ENCODE measurements at regions not wholly inside any gene's neighbourhood (a gene's known extent, or its start where the extent isn't known, plus 50 kb on each side); places are given as distances from the start of the nearest gene placed in this dataset.
"Not testable (repeated sequence)": the region's sequence is repeated elsewhere in the genome, so short reads cannot be mapped to it uniquely, and the experiment has no call there.

DNA sequence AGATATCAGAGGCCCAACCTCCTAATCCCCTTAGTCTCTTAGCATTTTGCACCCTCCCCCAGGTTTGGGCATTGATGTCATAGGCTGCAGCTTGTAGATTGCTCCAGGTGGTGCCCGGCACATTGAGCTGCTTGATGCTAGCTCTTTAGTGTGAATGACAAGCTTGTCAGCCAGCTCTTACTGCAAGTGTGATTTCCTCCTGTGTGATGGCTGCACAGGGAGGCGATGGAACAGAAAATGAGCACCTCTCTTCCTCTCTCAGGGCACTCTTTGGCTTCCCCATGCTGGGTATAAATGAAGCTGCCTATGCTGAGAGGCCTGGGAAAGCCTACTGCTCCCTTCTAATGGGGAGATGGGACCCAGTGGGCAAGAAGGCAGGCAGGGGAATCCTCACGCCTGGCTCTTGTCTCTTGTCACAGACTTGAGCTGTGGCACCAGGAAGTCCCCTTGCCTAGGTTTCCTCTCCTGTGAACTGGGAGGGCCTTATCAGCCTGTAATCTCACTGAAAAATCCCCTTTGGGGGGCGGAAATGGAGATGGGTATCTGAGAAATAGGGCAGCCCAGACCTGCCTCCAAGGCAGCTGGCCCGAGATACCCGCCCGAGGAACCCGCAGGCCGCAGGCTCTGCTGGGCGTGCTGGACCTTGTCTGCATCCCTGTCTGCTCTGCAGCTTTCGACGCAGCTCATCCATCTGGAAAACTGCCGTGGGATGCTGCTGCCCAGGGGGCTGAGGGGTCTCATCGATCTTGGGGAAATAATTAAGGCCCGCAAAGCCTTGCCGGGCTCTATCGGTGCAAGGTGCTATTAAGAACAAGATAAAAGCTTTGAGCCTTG, 163.5 kb upstream of the CXCR4 start:
- Histone ChIP-seq H3K9me3 (ENCODE audit: control insufficient read depth, low read length) (no peaks in the 10 kb centered on the region), H3K27me3 (ENCODE audit: control insufficient read depth, insufficient read depth) (no peaks in the 10 kb centered on the region), H3K27ac (ENCODE audit: low read length) (no peak overlapping the region), H3K4me1 (ENCODE audit: control insufficient read depth, insufficient read depth, low read length) (no peaks in the 10 kb centered on the region), H3K4me3 (ENCODE audit: low read length) (no peak overlapping the region)
- no peak for ATAC-seq
- no peak for DNase-seq
- intact Hi-C loops (cut with DNase I), result no loop called here
- WGBS, result 67% methylated on average over 17 of the region's 17 CpGs

- H3K27ac ChIP-seq (ENCODE audit: low read length), result not testable (repeated sequence)
- WGBS, result 47% methylated on average over 4 of the region's 4 CpGs
These were observed 148.4 kb upstream of the CXCR4 start for GRCh38 chr2:136266346-136266745.

GRCh38 chr2:136259551-136259950, 141.6 kb upstream of the CXCR4 start:
- ATAC-seq (no peak), DNase-seq (no peak)
- no peak overlapping the region for H3K27ac ChIP-seq (ENCODE audit: low read length)
- intact Hi-C loops (cut with DNase I), result no loop called here
- H3K4me1 ChIP-seq (ENCODE audit: control insufficient read depth, insufficient read depth, low read length), result no peaks in the 10 kb centered on the region
- no peaks in the 10 kb centered on the region for H3K27me3 ChIP-seq (ENCODE audit: control insufficient read depth, insufficient read depth)
- WGBS, result 91% methylated on average over 3 of the region's 3 CpGs
- H3K9me3 ChIP-seq (ENCODE audit: control insufficient read depth, low read length), result no peaks in the 10 kb centered on the region
- H3K4me3 ChIP-seq (ENCODE audit: low read length), result no peak overlapping the region

More at GRCh38 chr2:136266346-136266745, 148.4 kb upstream of the CXCR4 start:
- H3K27me3 ChIP-seq (ENCODE audit: control insufficient read depth, insufficient read depth); H3K4me1 ChIP-seq (ENCODE audit: control insufficient read depth, insufficient read depth, low read length); ATAC-seq; DNase-seq; H3K4me3 ChIP-seq (ENCODE audit: low read length); intact Hi-C loops (cut with DNase I); H3K9me3 ChIP-seq (ENCODE audit: control insufficient read depth, low read length): not testable (repeated sequence)

DNA sequence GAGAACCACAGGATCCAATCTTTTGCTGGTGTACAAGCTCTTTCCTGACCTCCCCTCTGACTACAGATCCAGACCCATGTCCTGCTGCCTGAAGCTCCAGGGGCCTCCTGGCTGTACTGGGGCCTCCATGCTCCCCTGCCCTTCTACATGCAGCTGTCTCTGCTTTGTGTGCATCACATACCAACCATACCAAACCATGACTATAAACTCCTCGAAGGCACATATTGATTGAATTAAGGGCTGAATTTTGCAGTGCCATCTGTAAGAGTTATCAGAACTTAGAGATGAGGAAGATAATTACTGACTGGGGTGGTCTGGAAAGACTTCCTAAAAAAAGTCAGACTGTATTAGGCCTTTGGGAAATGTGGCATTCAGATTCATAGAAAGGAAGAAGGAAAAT, 139.9 kb upstream of the CXCR4 start:
- Histone ChIP-seq H3K27me3 (ENCODE audit: control insufficient read depth, insufficient read depth) (no peaks in the 10 kb centered on the region), H3K4me3 (ENCODE audit: low read length) (no peak overlapping the region), H3K4me1 (ENCODE audit: control insufficient read depth, insufficient read depth, low read length) (no peaks in the 10 kb centered on the region), H3K9me3 (ENCODE audit: control insufficient read depth, low read length) (no peaks in the 10 kb centered on the region), H3K27ac (ENCODE audit: low read length) (no peak overlapping the region)
- ATAC-seq (no peak), DNase-seq (no peak)
- intact Hi-C loops (cut with DNase I), result no loop called here
- 67% methylated on average over 1 of the region's 1 CpG for WGBS

GRCh38 chr2:136255648-136256461, 137.9 kb upstream of the CXCR4 start:
- no peak for ATAC-seq
- H3K27ac ChIP-seq (ENCODE audit: low read length), result no peak overlapping the region
- 69% methylated on average over 9 of the region's 9 CpGs for WGBS

GRCh38 chr2:136255127-136255526, 137.2 kb upstream of the CXCR4 start:
- DNase-seq (no peak), ATAC-seq (no peak)
- Histone ChIP-seq H3K4me3 (ENCODE audit: low read length) (no peak overlapping the region), H3K27me3 (ENCODE audit: control insufficient read depth, insufficient read depth) (no peaks in the 10 kb centered on the region), H3K9me3 (ENCODE audit: control insufficient read depth, low read length) (no peaks in the 10 kb centered on the region), H3K27ac (ENCODE audit: low read length) (no peak overlapping the region), H3K4me1 (ENCODE audit: control insufficient read depth, insufficient read depth, low read length) (no peaks in the 10 kb centered on the region)
- WGBS, result 90% methylated on average over 3 of the region's 3 CpGs
- intact Hi-C loops (cut with DNase I), result no loop called here

More at GRCh38 chr2:136255648-136256461, 137.9 kb upstream of the CXCR4 start:
- no peaks in the 10 kb centered on the region for H3K27me3 ChIP-seq (ENCODE audit: control insufficient read depth, insufficient read depth)
- no peaks in the 10 kb centered on the region for H3K4me1 ChIP-seq (ENCODE audit: control insufficient read depth, insufficient read depth, low read length)
- no peak for DNase-seq
- no peak overlapping the region for H3K4me3 ChIP-seq (ENCODE audit: low read length)
- no peaks in the 10 kb centered on the region for H3K9me3 ChIP-seq (ENCODE audit: control insufficient read depth, low read length)
- intact Hi-C loops (cut with DNase I), result no loop called here

DNA sequence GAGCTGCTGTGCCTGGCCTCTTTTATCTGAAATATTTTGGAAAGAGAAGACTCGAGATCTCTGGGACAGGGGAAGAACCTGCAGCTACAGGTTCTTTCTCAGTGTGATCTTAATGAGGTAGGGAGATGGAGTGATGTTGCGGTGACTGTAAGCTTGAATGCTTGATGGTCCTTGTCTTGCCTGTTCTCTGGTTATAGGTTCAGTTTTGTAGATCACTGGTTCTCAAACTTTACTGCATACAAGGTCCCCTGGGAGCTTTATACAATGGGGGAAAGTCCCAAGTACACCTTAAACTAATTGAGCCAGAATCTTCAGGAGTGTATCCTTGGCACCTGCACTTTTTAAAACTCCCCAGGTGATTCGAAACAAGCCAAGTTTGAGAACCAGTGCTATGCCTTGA, 136.7 kb upstream of the CXCR4 start:
- H3K27ac ChIP-seq (ENCODE audit: low read length), result no peak overlapping the region
- H3K9me3 ChIP-seq (ENCODE audit: control insufficient read depth, low read length), result no peaks in the 10 kb centered on the region
- H3K27me3 ChIP-seq (ENCODE audit: control insufficient read depth, insufficient read depth), result no peaks in the 10 kb centered on the region
- no peak overlapping the region for H3K4me3 ChIP-seq (ENCODE audit: low read length)
- 54% methylated on average over 3 of the region's 3 CpGs for WGBS
- no peak for ATAC-seq
- intact Hi-C loops (cut with DNase I), result no loop called here
- H3K4me1 ChIP-seq (ENCODE audit: control insufficient read depth, insufficient read depth, low read length), result no peaks in the 10 kb centered on the region
- no peak for DNase-seq

- peak; percentile 17 to 35 for ATAC-seq
These were observed 135.5 kb upstream of the CXCR4 start for GRCh38 chr2:136253288-136254004.

GRCh38 chr2:136251885-136252585, 134.1 kb upstream of the CXCR4 start:
- H3K9me3 ChIP-seq (ENCODE audit: control insufficient read depth, low read length), result no peaks in the 10 kb centered on the region
- intact Hi-C loops (cut with DNase I), result no loop called here
- H3K4me3 ChIP-seq (ENCODE audit: low read length), result no peak overlapping the region
- WGBS, result 44% methylated on average over 5 of the region's 5 CpGs
- ATAC-seq, result peak in 1 of 2 donors; percentile 86
- H3K4me1 ChIP-seq (ENCODE audit: control insufficient read depth, insufficient read depth, low read length), result peaks cover 3% of the 10 kb centered on the region
- no peaks in the 10 kb centered on the region for H3K27me3 ChIP-seq (ENCODE audit: control insufficient read depth, insufficient read depth)
- DNase-seq, result peak in 2 of 3 donors; percentile 53 to 80
- no peak overlapping the region for H3K27ac ChIP-seq (ENCODE audit: low read length)

More at GRCh38 chr2:136253288-136254004, 135.5 kb upstream of the CXCR4 start:
- H3K4me1 ChIP-seq (ENCODE audit: control insufficient read depth, insufficient read depth, low read length), result no peaks in the 10 kb centered on the region
- DNase-seq, result peak; percentile 28 to 78 (median 68)
- no peak overlapping the region for H3K4me3 ChIP-seq (ENCODE audit: low read length)
- WGBS, result 83% methylated on average over 6 of the region's 6 CpGs
- intact Hi-C loops (cut with DNase I), result no loop called here
- no peaks in the 10 kb centered on the region for H3K9me3 ChIP-seq (ENCODE audit: control insufficient read depth, low read length)
- H3K27ac ChIP-seq (ENCODE audit: low read length), result no peak overlapping the region
- H3K27me3 ChIP-seq (ENCODE audit: control insufficient read depth, insufficient read depth), result no peaks in the 10 kb centered on the region

DNA sequence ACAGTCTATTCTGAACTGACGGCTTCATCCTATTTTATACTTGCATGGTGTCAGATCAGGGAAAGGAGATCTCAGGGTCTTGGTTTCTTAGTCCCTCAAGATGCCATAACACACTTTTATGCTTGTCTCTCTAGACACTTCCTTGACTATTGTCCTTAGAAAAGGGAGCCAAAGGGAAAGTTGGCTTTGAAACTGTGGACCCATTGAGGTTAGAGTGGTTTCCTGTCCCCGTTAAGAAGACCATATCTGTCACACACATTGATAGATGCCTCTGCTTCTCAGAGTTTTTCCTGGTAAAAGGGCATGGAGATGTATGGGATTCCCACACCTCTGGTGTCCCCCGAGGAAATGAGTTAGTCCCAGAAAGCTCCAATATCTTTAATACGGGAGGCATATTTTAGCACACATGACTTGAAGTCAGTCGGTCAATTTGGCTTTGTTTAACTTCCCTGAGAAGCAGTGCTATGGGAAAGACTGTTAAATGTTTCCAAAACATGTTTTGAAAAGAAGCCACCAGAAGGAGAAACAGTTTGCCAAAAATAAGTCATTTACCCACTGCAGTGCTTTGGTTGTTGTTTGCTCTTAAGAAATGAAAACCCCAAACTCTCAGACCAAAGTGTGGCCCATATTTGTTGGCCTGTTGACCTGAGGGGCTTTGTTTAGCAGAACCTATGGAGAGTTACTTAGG, 133.4 kb upstream of the CXCR4 start:
- Histone ChIP-seq H3K27me3 (ENCODE audit: control insufficient read depth, insufficient read depth) (no peaks in the 10 kb centered on the region), H3K4me3 (ENCODE audit: low read length) (no peak overlapping the region), H3K4me1 (ENCODE audit: control insufficient read depth, insufficient read depth, low read length) (peaks cover 3% of the 10 kb centered on the region), H3K9me3 (ENCODE audit: control insufficient read depth, low read length) (no peaks in the 10 kb centered on the region), H3K27ac (ENCODE audit: low read length) (no peak overlapping the region)
- intact Hi-C loops (cut with DNase I), result no loop called here
- WGBS, result 50% methylated on average over 5 of the region's 5 CpGs
- peak in 1 of 2 donors; percentile 28 for ATAC-seq
- DNase-seq, result no peak

Data from right cardiac atrium (tissue), 5 donors.